ENCODE measurements at regions not wholly inside any gene's neighbourhood (a gene's known extent, or its start where the extent isn't known, plus 50 kb on each side); places are given as distances from the start of the nearest gene placed in this dataset.

- no peak for DNase-seq
These were observed 298.6 kb downstream of the PARP8 start for GRCh38 chr5:50964746-50965653.

DNA sequence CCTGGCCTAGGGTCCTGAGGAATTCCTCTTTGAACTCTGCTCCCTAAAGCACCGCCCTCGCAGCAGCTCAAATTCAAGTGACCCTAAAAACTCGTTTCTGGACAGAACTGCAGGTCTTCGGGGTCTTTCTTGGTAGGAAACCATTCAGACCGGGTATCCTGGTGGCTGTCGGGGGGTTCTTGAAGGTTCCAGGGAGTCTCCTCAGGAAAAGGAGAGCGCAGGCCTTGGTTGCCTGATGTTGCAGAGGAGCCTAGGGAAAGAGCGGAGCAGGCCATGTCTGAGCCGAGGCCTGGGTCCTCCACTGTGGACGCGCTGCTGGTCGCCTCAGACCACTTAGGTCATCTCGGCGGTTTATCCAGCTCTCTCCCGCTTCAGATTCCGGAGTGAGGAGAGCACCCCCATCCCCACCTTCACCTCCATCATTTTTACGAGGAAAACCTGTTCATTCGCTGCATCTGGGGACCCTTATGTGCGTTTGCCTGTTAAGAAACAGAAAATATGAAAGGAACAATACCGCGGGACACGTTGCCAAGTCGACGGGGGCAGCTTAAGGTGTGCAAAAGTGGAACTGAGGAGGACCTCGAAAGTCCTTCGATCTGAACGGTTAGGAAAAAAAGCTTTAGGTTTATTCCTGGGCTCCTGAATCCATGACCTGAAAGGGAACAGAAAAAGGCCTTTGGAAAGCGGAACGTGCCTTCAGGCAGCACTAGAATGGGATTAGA lies 299.4 kb downstream of the PARP8 start:
- DNase-seq = peak; percentile 31

- DNase-seq = no peak
These were observed 300.6 kb downstream of the PARP8 start for GRCh38 chr5:50967009-50967562.

DNA sequence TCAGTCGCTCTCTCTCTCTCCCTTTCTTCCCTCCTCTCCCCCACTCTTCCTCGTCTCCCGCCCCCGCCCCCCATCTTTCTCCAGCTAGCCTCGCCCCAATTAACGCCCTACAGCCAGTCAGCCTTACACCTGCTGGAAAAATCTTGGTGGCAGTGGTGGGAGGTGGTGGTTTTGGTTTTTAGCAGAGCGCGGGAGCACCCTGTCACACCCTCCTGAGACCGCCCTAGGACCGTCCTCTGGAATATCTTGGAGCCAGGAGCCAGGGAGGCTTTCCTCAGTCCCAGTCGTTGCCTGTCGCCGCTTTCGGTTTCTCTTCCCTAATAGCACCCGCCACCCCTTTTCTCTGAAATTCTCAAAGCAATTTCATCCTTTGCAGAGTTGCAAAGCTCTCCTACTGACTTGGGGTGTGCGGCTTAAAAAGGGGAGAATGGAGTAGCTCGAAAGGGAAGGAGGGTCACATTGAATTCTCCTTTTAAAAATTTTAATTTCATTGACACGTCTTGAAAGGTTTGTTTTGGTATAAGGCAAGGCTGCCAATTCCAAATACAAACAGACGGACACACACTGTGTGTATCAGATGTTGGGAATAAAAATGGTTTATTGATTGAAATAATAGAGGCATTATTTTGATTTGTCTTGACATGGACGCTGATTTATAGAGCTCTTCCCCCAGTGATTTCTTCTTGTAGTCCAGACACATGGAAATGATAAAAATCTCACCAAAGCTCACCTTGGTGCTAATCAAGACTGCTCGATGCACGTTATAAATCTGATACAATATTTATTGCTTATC lies 301.3 kb downstream of the PARP8 start:
- peak; percentile 72 for DNase-seq

DNA sequence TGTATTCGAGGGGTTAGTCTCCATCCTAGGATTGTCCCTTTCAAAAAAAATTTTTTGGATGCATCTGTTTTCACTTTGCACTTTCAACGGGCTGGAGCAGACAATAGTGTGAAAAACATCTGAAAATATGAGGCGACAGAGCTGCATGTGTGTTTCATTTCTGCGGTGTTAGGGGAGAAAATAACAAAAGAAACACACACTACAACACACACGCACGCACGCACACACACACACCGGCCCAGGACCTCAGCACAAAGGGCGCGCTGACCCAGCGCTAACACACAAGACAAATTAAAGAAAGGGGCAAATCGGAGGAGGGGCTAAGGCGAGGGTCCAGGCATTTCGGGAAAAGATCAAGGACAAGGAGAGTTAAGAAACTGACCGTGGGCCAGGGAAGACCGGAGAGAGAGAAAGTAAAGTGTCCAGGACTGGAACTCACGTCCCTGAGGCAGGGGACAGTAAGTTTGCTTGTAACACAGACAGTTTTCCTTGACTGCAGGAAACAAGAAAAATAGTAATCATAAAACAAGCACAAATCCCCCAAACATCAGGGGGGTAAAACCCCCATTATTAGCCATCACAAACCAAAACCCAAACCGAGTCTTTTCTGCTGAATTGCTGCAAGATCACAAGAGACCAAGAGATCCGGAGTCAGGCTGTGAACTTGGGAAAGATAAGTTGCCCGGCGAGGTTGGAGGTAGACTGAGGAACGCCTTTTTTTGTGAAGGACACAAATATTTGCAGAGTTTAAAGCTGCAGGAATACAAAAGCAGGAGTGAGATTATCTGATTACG lies 302.1 kb downstream of the PARP8 start:
- no peak for DNase-seq

DNA sequence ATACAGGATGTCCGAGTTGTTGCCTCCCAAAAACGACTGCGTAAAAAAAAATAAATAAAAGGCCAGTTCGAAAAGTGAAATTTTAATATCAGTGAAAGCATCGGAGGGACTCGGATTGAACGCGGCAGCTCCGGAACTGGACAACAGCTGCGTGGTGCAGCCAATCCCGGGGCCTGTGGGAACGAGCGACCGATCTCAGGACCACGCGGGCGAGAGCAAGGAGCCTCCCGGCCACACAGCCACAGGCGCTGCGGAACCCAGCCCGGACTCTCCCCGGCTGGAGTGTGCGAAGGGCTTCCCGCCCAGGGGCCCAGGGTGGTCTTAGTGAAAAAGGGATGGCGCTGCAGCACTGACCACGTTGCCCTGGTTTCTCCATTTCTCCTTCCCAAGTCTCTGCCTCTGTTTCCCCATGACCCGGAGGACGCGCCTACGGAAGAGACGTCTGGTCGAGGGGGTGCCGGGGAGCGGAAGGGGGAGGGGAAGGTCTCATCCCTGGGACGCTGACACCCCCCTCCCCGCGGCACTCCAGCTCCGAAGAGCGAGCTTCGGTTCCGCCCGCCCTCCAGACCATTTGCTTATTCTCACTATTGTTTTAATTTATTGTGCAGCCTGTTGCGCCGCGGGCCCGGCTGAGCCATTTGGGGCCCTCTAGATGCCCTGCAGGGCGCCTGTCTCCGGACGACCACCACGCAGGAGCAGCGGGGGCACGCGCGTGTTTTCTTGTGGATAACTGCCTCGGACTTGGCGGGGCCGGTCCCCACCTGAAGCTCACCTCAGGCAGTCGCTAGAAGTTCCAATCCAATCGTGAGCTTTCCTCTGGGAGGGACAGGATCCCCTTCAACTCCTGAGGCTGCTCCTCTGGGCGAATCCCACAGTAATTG lies 303.0 kb downstream of the PARP8 start:
- DNase-seq = peak; percentile 50

- DNase-seq = no peak
These were observed 309.4 kb downstream of the PARP8 start for GRCh38 chr5:50975840-50976239.

DNA sequence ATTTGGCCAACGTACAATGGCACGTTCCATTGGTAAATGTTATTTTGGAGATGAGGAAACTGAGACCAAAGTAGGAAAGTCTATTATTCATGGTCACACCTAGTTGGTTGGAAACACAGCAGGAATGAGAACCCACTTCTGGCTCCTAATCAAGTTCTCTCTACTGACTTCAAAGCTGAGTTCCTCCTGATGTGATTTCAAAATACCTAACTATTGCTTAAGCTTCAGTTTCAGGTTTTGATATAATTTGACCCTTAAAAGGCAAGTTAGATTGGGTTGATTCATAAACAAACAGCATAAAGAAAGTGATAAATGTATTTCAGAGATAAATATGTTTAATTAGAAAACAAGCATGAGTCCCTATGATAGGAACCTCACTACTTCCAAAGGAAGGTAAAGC lies 312.5 kb downstream of the PARP8 start:
- DNase-seq = no peak

GRCh38 chr5:50984640-50985039 lies 318.2 kb downstream of the PARP8 start:
- DNase-seq = no peak

GRCh38 chr5:50990296-50990924 lies 324.0 kb downstream of the PARP8 start:
- DNase-seq = no peak

DNA sequence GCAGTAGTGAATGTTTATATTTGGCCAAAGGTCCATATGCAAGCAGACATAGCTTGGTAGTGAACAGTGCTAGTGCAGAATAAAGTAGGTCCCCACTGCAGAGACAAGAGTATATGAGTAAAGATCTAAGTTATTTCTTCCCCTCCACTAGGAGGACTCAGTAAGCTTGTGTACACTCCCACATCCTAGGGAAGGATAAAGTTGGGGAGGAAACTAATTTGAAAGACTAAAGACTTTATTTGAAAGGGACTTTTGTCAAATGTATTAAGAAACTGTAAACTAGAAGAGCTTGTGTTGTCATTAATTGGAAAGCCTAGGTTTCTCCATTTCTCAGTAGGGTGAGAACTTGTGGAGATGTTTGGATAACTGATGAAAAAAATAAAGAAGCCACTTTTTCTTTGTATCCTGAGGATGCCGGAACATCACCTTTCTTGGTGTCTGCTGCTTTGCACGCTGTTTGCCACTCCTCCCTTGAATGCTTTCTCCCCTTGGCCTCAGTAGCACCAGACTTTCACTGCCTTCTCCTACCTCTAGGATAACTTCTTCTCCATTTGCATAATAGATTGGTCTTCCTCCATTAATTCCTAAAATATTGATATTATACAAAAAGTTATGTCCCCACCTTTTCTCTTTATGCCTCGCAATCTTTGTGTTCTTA lies 329.0 kb downstream of the PARP8 start:
- DNase-seq = no peak

- DNase-seq = no peak
These were observed 334.9 kb downstream of the PARP8 start for GRCh38 chr5:51001227-51001923.

- DNase-seq = no peak
These were observed 335.9 kb downstream of the PARP8 start for GRCh38 chr5:51002368-51002767.

DNA sequence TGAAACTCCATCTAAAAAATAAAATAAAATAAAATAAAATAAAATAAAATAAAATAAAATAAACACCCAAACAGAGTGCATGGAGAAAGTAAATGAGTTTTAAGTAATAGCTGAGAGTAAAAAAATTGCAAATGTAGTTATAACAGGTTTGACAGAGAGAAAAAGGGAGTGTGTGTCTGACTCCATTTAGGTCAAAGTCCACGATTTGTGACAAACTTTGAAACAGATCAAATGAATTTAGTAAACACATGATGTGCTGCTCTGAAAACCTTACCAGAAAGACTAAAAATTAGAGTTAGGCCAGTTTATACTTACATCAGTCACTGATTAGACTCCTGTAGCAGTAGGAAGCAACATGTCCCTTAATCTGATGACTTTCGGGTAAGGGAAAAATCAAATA lies 346.6 kb downstream of the PARP8 start:
- no peak for DNase-seq

DNA sequence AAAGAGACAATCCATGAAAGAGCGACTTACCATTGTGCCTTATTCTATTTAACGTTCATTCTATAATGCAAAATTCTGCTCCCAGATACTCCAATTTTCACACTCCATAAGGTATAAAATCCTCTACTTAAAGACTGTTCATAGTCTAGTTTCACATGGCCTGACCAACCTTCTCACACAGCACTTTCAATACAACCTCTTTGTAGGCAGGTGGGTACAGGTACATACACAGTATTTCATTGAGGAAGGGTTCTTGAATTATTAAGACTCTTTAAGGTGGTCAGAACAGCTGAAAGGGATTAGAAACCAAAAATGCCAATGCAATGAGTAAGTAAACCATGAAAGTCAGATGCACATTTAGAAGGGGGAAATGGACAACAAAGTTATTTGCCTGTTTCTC lies 352.0 kb downstream of the PARP8 start:
- no peak for DNase-seq

DNA sequence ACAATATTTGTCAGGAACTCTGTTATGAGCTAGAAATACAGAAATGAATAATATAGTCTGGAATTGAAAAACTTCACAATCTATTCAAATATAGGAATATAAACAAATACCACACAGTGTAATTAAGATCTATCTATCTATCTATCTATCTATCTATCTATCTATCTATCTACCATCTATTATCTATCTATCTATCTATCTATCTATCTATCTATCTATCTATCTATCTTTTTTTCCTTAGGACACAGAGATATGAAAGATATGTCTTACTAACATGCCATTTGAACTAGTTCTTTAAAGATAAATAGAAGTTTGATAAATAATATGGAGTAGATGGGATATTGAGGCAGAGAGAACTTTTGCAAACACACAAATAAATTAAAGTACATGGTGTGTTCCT lies 357.8 kb downstream of the PARP8 start:
- no peak for DNase-seq

- DNase-seq = no peak
These were observed 356.0 kb upstream of the ISL1 start for GRCh38 chr5:51027271-51027670.

GRCh38 chr5:51028394-51028793 lies 354.9 kb upstream of the ISL1 start:
- DNase-seq = no peak

GRCh38 chr5:51033215-51033614 lies 350.0 kb upstream of the ISL1 start:
- peak; percentile 40 for DNase-seq

Data from NCI-H1092 (cell line).